PC-3 (cell line): ENCODE measurements at regions not wholly inside any gene's neighbourhood (a gene's known extent, or its start where the extent isn't known, plus 50 kb on each side); places are given as distances from the start of the nearest gene placed in this dataset.

ENCODE experiments used
- EZH2 ChIP-seq: fragments of 300-600 bp; sonication (generic); IDR thresholded peaks from one replicate; pipeline ENCODE4 v1.6.1; 2017; ENCODE audit warnings: antibody characterized with exemption, mild to moderate bottlenecking, low read length; ENCODE audit not compliant: unreplicated experiment
- EZH2phosphoT487 ChIP-seq: fragments of 300-600 bp; sonication (generic); IDR thresholded peaks from 2 replicates; pipeline ENCODE4 v1.6.1; 2018; ENCODE audit warnings: mild to moderate bottlenecking, antibody characterized with exemption, low read length, borderline replicate concordance
- TF ChIP-seq, protein P1 (sequence below): fragments of 300-600 bp; sonication (generic); conservative IDR thresholded peaks from 2 replicates; pipeline ENCODE4 v1.5.1; 2017; ENCODE audit warnings: antibody characterized with exemption, low read depth, mild to moderate bottlenecking, low read length

DNA sequence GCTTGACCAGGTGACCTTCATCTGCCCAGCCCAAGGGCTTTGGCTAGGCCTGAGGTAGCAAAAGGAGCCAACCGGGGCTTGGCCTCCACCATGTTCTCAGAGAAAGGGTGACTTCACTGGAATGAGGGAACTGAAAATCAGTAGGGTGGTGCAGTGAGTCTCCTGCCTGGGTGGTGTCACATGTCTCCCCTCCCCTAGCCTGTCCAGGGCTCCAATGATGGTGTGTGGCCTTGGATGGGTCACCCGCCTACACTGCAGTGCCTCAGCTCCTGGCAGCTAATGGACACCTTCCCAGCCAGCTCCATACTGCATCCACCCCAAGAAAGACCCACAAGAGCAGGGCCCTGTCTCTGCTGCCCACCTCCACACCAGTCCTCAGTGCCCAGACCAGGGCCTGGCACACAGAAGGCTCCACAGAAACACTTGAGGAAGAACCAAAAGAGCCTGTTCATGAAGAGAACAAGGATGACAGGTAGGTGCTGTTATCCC, 678.7 kb downstream of the MATN1 start:
- TF ChIP-seq EZH2 (no peak), EZH2phosphoT487 (no peak)
- TF ChIP-seq, protein P1, sequence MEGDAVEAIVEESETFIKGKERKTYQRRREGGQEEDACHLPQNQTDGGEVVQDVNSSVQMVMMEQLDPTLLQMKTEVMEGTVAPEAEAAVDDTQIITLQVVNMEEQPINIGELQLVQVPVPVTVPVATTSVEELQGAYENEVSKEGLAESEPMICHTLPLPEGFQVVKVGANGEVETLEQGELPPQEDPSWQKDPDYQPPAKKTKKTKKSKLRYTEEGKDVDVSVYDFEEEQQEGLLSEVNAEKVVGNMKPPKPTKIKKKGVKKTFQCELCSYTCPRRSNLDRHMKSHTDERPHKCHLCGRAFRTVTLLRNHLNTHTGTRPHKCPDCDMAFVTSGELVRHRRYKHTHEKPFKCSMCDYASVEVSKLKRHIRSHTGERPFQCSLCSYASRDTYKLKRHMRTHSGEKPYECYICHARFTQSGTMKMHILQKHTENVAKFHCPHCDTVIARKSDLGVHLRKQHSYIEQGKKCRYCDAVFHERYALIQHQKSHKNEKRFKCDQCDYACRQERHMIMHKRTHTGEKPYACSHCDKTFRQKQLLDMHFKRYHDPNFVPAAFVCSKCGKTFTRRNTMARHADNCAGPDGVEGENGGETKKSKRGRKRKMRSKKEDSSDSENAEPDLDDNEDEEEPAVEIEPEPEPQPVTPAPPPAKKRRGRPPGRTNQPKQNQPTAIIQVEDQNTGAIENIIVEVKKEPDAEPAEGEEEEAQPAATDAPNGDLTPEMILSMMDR, result no peak
